AG08396 (cell line): ENCODE measurements at regions not wholly inside any gene's neighbourhood (a gene's known extent, or its start where the extent isn't known, plus 50 kb on each side); places are given as distances from the start of the nearest gene placed in this dataset.

ENCODE experiments used
- DNase-seq: peaks from one replicate; pipeline ENCODE4 v3.0.0; 2012; ENCODE audit warnings: low spot score, mixed read lengths

DNA sequence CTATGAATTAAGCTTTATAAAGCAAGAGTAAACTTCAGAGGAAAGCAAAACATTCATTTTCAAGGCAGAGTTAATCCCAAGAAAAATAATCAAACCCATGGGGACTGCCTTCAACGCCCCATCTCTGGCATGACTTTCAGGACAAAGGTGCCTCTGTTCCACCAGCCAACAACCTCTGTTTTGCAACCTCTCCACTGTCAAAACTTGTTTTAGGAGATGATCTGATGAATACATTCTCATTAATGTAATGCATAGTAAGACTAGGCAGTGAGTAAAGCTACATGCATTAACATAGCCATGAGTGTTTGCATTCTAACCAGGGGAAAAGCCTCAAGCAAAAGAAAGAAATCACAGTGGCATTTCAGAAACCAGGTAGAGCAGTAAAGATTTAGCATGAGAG is 357.0 kb downstream of the FBXO15 start:
- no peak for DNase-seq

DNA sequence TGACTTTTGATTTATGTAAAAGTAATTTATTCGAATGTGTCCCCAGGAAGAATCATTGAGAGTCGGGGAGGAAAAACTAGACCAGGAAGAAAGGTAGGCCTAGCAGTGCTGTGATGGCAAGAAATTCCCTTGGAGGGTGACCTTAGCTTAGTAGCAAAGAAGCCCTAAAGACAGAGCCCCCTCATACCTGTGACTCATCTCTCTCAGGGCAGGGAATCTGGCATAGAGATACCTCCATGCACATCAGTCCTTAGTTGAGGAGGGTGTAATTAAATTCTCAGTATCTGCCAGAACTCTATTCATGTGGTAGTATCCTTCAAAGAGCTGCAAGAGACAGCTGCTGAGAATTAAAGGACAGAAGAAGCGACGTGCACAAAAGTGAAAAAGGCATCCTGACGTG is 360.3 kb downstream of the FBXO15 start:
- DNase-seq, result no peak

DNA sequence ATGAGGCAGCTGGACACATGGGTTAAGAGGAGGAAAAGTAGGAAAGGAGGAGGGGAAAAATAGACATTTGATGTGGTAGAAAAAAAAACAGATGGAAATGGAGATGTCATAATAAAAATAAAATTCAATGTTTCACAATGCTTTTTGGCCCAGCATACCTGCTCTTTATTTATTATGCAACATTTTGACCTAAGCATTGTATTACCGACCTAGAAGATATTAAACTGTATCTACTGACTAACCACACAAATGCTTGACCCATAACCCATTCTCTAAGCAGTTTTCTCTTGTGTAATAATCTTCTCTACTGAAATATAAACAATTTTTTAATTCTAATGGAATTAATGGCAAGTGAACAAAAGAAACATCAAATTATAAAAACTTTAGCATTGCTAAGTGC is 362.3 kb downstream of the FBXO15 start:
- DNase-seq, result no peak

GRCh38 chr18:73784853-73785252 is 362.8 kb downstream of the FBXO15 start:
- DNase-seq, result no peak

DNA sequence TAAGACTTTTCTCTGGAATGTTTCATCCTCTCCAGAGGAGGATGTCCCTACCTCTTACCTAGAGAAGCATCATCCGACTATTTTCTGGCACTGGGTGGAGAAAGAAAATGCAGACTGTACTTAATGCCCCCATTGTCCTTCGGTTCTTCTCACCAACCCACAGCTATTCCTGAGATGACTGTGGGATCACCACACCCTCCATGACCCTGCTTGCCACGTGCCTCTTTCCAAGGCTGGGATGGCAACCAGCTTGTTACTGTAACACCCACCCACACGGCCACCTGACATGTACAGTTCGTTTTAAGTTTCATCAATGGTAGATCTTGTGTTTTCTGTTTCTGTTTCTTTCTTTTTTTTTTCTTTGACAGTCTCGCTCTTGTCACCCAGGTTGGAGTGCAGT is 365.2 kb downstream of the FBXO15 start:
- DNase-seq, result no peak

DNA sequence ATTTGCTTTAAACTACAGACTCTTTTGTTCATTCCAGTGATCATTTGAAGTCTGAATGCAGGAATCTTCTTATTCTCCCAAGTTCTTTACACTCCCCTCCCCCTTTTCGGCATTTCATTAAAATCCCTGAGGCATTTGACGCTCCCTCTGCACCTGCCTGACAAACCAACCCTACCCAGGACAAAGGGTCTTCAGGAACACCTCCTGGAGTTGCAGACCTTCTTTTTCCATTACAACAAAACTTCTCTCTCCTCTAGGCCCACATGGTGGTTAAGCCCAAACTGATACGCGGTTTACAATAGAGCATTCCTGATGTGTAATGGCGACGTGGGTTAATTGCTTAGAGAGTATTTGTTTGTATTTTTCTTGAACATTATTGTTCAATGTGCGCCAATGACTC is 367.4 kb downstream of the FBXO15 start:
- DNase-seq, result no peak

DNA sequence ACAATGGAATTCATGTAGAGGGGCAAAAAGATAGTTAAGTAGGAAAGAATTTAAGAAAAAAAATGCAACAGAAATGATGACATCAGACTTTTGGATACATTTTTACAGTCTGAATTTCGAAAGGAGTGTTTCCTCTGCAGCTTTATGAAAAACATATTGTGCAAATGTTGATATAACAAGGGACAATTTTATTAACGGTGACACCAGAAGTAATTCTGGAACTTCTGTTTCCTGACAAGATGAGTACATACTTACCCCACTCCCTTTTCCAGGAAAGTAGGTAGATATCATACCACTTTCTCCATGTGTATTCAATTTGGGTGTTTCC is 369.6 kb downstream of the FBXO15 start:
- no peak for DNase-seq

- DNase-seq, result no peak
These were observed 370.1 kb downstream of the FBXO15 start for GRCh38 chr18:73777356-73778031.

DNA sequence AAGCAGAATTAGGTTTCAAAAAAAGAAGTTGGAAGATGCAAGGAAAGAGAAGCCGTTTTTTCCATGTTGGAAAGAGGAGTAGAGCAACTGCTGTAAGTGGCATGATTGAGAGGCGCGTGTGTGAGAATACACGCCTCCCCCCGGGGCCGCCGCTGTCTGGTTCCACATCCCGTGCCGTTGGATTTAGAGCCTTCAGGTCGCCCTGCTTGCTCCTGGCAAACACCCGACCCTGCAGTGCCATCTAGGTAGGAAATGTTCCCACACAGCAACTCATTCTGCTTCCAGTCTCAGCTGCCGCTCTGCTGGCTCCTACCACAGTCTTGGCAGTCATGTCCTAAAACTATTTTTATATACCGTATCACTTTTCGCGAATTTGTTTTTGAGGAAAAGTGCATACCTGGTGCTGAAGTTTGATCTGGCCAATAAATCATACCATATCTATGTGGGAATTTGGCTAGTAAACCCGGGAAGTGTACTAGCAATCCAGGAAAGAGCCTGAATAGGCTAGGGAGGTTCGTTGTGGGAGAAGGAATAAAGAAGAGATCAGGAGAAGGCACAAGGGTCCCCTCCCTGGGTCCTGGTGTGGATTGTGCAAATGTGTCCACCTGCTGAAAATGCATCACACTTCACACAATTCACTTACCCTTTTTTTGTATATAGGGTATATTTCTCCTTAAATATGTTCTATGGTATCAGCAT is 372.7 kb downstream of the FBXO15 start:
- DNase-seq, result no peak

- DNase-seq, result no peak
These were observed 379.6 kb downstream of the FBXO15 start for GRCh38 chr18:73768043-73768442.

DNA sequence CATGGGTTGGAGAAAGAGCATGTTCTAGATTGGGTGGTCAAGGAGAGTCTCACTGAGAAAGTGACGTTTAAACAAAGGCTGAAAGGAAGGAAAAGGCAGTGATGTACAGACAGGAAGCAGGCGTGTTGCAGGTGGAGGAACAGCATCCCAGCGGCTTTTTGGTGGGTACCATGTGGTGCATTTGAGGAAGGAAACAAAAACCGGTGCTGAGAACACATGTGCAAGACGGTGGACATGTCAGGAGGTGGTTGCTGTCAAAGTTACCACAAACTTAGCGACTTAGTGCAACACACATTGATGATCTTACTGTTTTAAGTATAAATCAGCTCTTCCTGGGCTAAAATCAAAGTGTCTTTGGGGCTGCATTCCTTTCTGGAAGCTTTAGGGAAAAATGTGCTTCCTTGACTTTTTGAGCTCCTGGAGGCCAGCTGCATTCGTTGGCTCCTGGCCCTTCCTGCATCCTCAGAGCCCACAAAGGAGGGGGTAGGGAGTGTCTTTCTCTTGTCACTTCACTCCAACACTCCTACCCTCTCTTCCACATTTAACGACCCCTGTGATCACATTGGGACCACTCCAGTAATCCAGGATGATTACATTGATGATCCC is 380.6 kb downstream of the FBXO15 start:
- DNase-seq, result no peak

DNA sequence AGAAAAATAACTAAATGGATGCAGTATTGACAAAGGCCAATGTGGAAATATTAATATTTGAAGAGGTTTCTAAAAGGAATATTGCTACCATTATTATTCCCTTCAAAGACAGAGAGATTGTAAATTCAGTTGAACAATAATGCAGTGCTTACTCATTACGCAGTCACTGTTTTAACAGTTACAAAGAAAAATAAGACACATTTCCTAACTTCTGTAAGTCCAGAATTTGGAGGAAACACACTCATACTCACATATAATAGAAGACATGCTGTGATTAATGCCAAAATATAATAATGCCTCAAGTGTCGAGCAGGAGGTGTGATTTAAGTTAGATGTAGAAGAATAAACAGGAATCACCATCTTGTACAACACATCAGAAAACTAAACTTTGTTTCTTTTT is 389.2 kb downstream of the FBXO15 start:
- DNase-seq, result no peak

GRCh38 chr18:73756256-73757091 is 391.2 kb downstream of the FBXO15 start:
- DNase-seq, result no peak

DNA sequence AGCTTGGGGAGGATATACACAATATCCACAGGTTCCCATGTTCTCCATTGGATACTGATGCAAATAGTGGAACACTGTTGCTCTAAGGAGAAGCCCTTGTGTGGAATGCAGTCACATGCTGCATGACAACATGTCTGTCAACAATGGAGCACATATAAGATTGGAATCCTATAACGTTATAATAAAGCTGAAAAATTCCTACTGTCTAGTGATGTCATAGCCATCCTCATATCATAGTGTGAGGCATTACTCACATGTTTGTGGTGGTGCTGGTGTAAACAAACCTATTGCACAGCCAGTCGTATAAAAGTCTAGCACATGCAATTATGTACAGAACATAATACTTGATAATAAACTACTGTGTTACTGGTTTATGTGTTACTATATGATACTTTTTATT is 394.7 kb downstream of the FBXO15 start:
- no peak for DNase-seq

- no peak for DNase-seq
These were observed 395.1 kb downstream of the FBXO15 start for GRCh38 chr18:73752546-73752945.

- DNase-seq, result no peak
These were observed 397.6 kb downstream of the FBXO15 start for GRCh38 chr18:73750052-73750451.

DNA sequence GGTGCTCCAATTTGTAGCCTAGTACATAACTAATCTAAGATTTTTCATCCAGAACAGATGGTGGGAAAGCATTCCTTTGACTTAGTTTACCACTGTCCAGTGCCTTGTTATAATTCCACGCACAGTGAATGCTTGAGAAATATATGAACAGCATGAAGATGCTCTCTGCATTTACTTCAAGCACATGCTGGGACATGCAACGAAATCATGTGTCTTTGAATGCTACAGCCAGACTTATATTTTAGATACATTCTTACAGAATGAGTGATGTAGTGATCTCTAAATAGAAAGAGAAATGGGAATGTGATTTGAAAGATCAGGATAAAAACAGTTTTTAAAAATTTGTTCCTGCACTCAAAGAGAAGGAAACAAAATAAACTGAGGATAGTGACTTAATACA is 398.3 kb downstream of the FBXO15 start:
- no peak for DNase-seq

DNA sequence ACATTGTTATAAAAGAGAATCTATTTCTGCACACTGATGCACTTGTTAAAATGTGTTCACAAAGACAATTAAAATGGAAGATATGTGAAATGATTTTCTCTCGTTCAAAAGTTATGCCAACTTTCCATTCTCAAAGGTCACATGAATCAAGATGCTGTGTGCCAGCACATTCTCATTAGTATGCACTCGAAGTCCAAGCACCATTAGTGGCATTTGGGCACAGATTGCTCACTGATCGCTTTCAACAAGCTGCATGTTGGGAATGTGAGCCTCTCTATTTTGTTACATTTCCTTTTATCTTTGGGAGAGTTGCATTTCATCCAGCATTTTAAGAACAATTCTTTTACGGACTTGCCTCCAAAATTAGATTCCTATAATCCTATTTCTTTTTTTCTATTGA is 398.9 kb downstream of the FBXO15 start:
- no peak for DNase-seq

DNA sequence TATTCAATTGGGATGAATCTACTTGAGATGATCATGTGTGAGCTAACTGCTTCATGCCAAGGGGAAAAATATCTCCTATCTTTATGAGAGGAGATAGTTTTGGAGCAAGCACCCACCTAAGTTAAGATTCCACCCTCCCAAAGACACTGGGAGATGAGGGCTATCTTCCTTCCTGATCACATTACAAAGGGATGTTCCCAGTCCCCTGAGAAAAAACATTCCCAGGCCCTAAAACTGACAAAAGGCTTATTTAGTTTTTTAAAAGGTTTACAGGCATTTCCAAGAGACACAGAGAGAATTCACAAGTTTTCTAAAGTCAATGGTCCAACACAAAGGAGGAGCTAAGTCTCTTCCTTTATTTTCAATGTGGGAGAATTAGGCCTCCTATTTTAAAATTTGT is 401.5 kb downstream of the FBXO15 start:
- DNase-seq, result no peak

- no peak for DNase-seq
These were observed 404.7 kb downstream of the FBXO15 start for GRCh38 chr18:73742957-73743356.

GRCh38 chr18:73741946-73742345 is 405.7 kb downstream of the FBXO15 start:
- DNase-seq, result no peak

DNA sequence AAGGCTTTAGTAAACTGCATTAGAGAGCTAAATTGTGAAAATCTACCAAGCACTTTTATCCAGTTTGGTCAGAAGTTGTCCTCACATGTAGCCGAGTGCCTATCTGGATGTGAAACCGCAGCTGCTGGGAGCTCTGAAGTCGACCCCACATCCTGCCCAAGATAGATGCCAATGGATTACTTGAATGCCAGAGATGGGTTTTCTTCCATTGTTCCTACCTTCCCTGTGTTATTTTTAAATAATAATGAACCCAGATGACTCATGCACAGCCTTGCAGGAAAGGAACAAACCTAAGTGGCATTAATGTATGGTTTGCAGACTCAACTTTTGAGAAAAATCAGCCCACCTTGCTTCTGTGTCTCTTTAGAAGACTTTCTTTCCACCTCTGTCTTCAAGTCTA is 408.5 kb downstream of the FBXO15 start:
- no peak for DNase-seq

- DNase-seq, result no peak
These were observed 409.6 kb downstream of the FBXO15 start for GRCh38 chr18:73737990-73738389.
